GM19023 (cell line): ENCODE measurements at regions not wholly inside any gene's neighbourhood (a gene's known extent, or its start where the extent isn't known, plus 50 kb on each side); places are given as distances from the start of the nearest gene placed in this dataset.

Source experiments
- ATAC-seq: cut with Tn5 transposase; IDR thresholded peaks from one replicate; pipeline ENCODE4 v1.9.1; 2021; ENCODE audit warnings: mild to moderate bottlenecking, moderate library complexity; ENCODE audit not compliant: unreplicated experiment

DNA sequence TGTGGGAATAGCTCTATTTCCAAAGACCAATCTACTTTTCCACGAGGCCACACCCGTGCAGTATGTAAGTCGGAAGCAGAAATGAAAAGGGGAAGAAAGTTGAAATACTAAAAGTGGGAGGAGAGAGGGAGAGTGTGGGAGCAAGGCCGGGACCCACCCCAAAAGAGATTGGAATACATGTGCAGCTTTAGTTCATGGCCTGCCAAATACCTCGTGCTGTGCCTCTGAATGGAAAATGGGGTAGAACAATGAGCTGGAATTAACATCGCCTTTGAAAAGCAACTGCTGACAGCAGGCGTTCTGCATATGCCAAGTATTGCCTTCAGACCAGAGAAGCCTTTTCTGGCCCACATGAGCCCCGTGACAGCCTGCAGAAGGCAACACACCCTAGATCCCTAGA is 155.6 kb downstream of the CD83 start:
- ATAC-seq: no peak

DNA sequence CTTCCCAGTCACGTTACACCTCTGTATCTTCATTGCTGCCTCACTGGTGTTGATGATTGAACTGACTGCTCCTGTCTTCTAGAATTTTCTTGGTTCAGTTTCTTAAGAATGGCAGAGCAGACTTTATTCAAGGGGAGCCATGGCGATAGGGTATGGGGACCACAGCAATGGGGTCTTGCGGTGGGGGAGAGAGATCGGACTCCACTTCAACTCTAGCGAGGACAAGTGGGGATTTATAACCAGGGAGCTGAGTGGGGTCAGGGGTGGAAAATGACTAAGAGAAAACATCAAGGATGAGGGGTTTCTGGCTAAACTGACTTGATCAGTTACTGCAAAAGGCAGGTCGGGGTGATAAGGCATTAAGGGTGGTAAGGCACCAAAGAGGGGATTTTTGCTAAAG is 156.4 kb downstream of the CD83 start:
- no peak for ATAC-seq

DNA sequence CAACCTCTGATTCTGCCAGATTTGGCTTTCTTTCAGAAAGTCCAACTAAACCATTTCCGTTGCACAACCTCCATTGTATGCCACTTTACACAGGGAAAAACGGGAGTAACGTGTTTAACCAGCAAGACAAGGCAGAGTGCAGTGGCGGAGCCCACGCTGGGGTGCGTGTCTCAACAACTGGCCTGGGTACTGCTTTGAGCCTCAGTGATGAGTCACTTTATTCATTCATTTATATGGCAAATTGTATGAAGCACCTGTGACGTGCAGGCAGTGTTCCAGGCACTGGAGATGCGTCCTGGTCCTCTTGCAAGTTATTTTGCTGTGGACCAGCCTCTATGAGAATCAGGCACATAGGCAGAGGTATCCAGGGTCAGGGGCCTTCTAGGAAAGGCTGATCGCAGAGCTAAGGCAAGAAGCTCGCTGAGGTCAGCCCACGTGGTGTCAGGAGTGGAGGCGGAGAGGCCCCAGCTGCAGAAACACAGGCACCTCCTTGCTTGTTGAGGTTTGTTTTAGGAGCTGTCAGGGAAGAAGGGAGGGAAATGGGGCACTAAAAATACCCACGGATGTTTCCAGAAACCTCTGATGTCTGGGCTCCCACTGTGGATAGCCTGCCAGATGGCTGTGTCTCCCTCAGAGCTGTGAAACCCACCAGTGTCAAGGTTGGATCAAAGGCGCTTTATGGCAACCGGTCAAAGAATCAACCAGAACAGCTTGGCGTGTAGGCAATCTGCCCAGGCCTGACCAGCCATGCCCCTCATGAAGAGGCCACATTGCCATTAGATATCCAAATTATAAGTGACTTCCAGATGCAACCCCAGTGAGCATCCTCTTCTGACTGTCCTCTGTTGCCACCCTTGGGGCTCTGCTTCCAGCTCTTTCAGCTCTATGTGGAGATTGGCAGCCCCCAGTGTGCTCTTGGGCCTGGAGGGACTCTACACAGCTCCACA is 157.2 kb downstream of the CD83 start:
- ATAC-seq: no peak

GRCh38 chr6:14275493-14275851 is 157.9 kb downstream of the CD83 start:
- no peak for ATAC-seq

- ATAC-seq: no peak
These were observed 158.5 kb downstream of the CD83 start for GRCh38 chr6:14276071-14276470.

DNA sequence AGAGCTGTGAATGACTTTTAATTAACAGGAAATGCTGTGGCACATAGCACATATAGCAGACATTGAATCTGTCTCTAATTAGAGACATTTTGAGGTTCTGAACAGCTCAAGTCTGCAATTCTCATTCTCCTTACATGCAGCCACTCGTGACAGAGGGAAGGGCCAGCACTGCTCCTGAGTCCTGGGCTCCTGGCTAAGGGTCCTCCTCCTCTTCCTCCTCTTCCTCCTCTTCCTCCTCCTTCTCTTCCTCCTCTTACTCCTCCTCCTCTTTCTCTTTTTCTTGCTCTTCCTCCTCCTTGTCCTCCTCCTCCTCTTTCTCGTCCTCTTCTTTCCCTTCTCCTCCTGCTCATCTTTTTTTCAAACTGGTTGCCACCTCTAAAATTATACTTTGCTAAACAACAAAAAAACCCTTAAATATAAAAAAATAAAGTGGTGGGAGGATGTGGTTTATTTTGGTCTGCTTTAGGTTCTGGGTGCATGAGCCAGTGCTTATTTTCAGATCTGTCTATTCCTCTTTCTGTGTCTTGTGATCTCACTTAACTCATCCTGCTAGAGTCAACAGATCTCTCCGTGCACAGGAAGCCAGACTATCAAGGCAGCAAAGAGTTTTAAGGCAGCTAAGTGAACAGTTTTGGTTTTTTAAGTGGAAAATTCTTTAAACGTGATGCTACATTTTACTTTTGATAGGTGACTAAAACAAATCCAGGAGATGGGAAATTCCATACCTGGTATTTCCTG is 159.3 kb downstream of the CD83 start:
- ATAC-seq: peak; percentile 84

DNA sequence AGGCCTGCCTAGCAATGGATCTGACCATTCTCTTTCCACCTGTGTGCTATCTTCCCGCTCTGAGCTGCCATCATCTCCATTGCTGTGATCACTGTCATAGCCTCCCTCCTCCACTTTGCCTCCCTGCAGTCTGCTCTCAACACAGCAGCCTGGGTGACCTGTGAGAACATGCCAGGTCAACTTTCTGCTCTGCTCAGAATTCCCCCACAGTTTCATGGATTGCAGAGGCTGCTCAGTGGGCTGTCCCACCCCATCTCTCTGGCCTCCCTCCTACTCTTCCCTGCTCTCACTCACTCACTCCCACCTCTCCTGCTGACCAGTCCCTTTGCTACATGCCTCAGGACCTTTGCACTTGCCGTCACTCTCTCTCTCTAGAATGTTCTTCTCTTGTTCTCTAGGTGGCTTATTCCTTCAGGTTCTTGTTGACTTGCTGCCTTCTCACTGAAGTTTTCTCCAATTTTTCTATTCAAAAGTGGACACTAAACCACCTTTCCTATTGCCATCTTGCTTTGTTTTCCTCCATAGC is 159.9 kb downstream of the CD83 start:
- ATAC-seq: peak; percentile 22

GRCh38 chr6:14278006-14278405 is 160.4 kb downstream of the CD83 start:
- no peak for ATAC-seq

DNA sequence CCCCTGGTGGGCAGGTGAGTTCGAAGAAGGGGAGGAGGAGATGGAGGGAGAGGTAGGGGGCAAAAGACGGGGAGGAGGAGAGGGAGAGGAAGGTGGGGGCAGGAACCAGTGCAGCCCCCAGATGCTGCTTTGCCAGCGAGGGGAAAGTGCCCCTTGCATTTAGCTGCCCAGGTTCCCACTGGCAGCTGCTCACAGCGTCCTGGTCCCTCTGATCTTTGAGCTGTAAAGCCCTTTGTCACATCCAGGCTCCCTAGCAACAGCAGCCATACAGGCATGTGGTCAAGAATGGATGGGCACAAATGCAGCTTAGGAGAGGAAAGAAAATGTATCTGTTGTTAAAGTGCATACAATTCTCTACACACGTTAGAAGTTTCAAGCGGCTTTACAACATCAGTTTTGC is 160.9 kb downstream of the CD83 start:
- no peak for ATAC-seq

DNA sequence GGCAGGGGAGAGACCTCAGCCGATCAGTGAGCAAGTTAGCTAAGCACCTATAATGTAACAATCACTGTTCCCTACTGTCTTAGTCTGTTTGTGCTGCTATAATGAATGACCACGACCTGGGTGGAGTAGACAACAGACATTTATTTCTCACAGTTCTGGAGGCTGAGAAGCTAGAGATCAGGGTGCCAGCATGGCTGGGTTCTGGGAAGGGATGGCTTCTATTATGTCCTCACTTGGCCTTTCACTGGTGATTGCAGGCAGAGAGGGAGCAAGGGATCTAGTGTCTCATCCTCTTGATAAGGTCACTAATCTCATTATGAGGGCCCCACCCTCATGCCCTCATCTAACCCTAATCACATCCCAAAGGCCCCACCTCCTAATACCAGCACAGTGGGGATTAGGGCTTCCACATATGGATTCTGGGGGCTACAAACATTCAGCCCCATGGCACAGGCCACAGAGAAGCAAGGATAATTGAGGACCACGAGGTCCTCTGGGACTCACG is 162.5 kb downstream of the CD83 start:
- ATAC-seq: no peak

- no peak for ATAC-seq
These were observed 163.3 kb downstream of the CD83 start for GRCh38 chr6:14280766-14281293.

DNA sequence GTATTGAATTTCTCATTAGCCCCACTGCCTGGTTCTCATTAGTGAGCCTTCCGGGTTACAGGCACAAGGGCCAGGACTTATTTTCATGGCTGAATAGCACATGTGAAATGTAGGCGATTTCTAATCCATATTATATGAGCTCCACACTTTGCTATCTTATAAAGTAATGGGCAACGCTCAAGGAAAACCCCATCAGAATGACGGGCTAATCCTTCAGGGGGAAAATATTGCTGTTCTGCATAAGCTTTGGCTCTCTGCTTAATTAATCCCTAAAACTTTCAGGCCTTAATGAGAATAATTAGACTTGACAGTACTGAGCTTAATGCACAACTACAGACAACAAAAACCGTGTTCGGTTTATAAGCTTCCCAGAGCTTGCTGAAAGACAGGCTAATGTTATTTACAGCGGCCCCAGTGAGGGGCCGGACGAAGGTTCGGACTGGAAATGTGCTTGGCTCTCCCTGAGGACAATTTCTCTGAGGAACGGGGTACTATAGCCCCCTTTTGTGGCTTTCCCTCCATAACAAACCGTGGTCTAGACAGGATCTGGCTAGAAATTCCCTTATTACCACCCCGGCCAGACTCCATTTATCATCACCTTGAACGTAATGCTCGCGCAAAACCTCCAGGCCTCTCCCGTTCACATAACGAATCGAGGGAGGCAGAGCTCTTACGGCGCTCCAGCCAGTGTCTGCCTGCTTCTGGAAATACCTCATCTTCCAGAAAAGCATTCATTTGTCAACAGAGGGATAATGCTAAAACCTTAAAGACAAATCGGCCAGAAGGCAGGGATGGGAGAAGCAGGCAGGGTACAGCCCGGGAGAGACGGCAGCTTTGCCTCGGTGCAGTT is 164.5 kb downstream of the CD83 start:
- ATAC-seq: no peak

DNA sequence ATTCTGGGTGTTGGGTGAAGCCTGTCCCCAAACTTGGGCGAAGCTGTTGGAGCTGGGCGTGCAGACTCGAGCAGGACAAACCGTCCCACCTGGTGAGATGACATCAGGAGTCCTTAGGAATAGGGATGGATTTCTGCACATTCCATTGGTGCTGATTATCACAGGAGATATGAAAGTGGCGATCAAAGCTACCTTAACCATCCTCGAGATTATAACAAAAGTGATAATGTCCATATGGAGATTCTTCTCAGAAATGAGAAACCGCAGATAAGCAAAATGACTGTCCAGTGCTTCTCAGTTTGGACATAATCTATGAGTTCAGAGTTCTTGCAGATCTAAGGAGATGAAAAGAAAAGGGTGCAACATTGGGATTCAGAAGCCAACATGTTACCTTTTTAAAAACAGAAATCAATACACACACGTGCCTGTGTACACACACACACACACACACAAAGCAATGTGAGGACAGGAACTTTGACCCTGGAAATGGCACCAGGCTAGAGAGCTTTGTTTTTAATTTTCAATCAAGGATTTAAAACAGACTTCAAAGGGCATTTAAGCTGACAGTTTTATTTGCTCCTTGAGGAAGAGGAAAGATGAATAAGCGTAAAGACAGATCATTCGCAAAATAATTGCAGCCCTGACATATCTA is 165.4 kb downstream of the CD83 start:
- ATAC-seq: no peak

- ATAC-seq: no peak
These were observed 166.1 kb downstream of the CD83 start for GRCh38 chr6:14283600-14284235.

DNA sequence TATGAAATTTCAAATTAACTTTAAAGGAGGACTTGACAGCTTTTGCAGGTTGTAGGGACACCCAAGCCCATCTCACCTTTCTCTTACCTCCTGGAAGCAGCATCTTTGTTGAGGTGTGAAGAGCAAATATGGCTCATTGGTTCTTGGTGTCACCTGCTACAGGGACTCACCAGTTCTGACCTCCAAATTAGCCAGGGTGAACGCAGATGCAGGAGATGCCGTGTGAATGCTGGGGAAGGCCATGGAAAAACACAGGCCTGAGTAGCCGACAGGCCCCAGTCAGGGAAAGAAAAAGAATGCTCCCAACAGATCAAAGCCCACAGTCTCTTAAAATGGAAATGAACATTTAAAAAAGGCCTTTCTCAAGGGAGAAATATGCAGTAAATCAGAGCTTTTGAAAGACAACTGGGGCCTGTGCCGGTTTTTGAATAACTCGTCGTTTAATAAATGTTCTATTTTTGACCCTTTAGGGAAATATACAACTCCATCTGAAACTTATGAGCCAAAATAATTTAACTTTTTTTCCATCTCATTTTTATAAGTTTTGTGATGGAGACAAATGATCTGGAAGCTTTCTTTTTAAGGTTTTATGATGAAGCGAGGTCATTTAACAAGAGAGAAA is 167.5 kb downstream of the CD83 start:
- ATAC-seq: no peak

GRCh38 chr6:14286144-14286543 is 168.6 kb downstream of the CD83 start:
- no peak for ATAC-seq

GRCh38 chr6:14286634-14287428 is 169.3 kb downstream of the CD83 start:
- ATAC-seq: no peak

DNA sequence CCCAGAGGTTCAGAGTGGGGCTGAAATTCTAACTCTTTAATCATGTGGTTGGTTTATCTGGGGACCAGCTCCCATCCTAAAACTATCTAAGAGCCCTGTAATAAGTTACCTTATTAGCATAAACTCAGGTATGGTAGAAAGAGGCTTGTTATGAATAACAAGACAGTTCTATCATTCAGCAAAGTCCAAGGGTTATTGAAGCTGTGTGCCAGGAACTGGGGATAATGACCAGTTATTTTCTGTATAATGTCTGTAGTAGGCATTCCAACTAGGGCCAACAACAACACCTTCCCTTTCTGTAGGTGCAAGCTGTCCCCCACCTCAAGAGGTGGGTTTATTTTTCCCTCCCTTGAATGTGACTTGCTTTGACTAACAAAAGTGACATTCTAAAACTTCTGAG is 170.1 kb downstream of the CD83 start:
- ATAC-seq: no peak
